GM23338 (cell line): ENCODE measurements at regions not wholly inside any gene's neighbourhood (a gene's known extent, or its start where the extent isn't known, plus 50 kb on each side); places are given as distances from the start of the nearest gene placed in this dataset.

Experiments used
- ATAC-seq: fragments of 200-7000 bp; cut with Tn5 transposase; 3 replicates; pipeline ENCODE4 v1.9.1; 2020
- DNase-seq: peaks from one replicate; pipeline ENCODE4 v3.0.0-alpha.2; 2015; ENCODE audit warnings: low spot score
- H2AFZ ChIP-seq: fragments of 200-600 bp; sonication (generic); 2 replicates; pipeline ENCODE4 v1.8.0; 2016; ENCODE audit warnings: antibody characterized with exemption, mild to moderate bottlenecking, moderate library complexity
- H3F3A ChIP-seq: fragments of 200-600 bp; sonication (generic); replicated peaks from 2 replicates; pipeline ENCODE4 v1.8.0; 2017; ENCODE audit warnings: antibody characterized with exemption, mixed run types, low read depth
- H3K27ac ChIP-seq: fragments of 200-600 bp; sonication (generic); 2 replicates; pipeline ENCODE4 v1.6.1; 2016; ENCODE audit warnings: low read depth
- H3K27me3 ChIP-seq: fragments of 200-600 bp; sonication (generic); 2 replicates; pipeline ENCODE4 v1.8.0; 2016; ENCODE audit warnings: mild to moderate bottlenecking, mixed run types, moderate library complexity; ENCODE audit not compliant: insufficient read depth
- H3K36me3 ChIP-seq: fragments of 200-600 bp; sonication (generic); 2 replicates; pipeline ENCODE4 v1.8.0; 2016; ENCODE audit warnings: mild to moderate bottlenecking; ENCODE audit not compliant: insufficient read depth
- H3K4me1 ChIP-seq: fragments of 200-600 bp; sonication (generic); 2 replicates; pipeline ENCODE4 v1.8.0; 2016; ENCODE audit warnings: mild to moderate bottlenecking, moderate library complexity; ENCODE audit not compliant: insufficient read depth
- H3K4me2 ChIP-seq: fragments of 200-600 bp; sonication (generic); 2 replicates; pipeline ENCODE4 v1.7.1; 2017; ENCODE audit warnings: mixed run types
- H3K4me3 ChIP-seq: fragments of 200-600 bp; sonication (generic); 2 replicates; pipeline ENCODE4 v1.6.1; 2016; ENCODE audit warnings: mixed run types
- H3K79me2 ChIP-seq: fragments of 200-600 bp; sonication (generic); replicated peaks from 2 replicates; pipeline ENCODE4 v1.8.0; 2017; ENCODE audit warnings: mild to moderate bottlenecking; ENCODE audit not compliant: insufficient read depth
- H3K9me2 ChIP-seq: fragments of 200-600 bp; sonication (generic); 2 replicates; pipeline ENCODE4 v1.8.0; 2017; ENCODE audit not compliant: insufficient read depth
- H4K20me1 ChIP-seq: fragments of 200-600 bp; sonication (generic); replicated peaks from 2 replicates; pipeline ENCODE4 v1.8.0; 2017; ENCODE audit warnings: mild to moderate bottlenecking; ENCODE audit not compliant: insufficient read depth
- H3K27ac Mint-ChIP-seq: 2 replicates; pipeline ENCODE4 v1.8.0; 2020; ENCODE audit warnings: inconsistent platforms, mild to moderate bottlenecking, moderate library complexity, mixed read lengths
- H3K27me3 Mint-ChIP-seq: 3 replicates; pipeline ENCODE4 v1.8.0; 2022; ENCODE audit warnings: low read depth, mild to moderate bottlenecking, moderate library complexity, mixed read lengths, inconsistent platforms; ENCODE audit not compliant: insufficient read depth, poor library complexity
- H3K36me3 Mint-ChIP-seq: 3 replicates; pipeline ENCODE4 v1.8.0; 2021; ENCODE audit warnings: low read depth, mild to moderate bottlenecking, inconsistent platforms, moderate library complexity, mixed read lengths
- H3K4me1 Mint-ChIP-seq: 3 replicates; pipeline ENCODE4 v1.8.0; 2020; ENCODE audit warnings: mild to moderate bottlenecking, inconsistent platforms, mixed read lengths
- H3K4me3 Mint-ChIP-seq: 3 replicates; pipeline ENCODE4 v1.8.0; 2021; ENCODE audit warnings: moderate library complexity, mild to moderate bottlenecking, inconsistent platforms, mixed read lengths
- H3K9me3 Mint-ChIP-seq: 3 replicates; pipeline ENCODE4 v1.8.0; 2020; ENCODE audit warnings: moderate library complexity, mild to moderate bottlenecking, inconsistent platforms, mixed read lengths
- CREB1 ChIP-seq: fragments of 250-450 bp; sonication (Bioruptor Pico); IDR thresholded peaks from 2 replicates; pipeline ENCODE4 v1.5.0; 2020; ENCODE audit warnings: low read depth, mild to moderate bottlenecking, moderate library complexity
- CTCF ChIP-seq, 2 experiments: fragments of 200-600 bp in 1 of 2; sonication (generic) in 1 of 2; conservative IDR thresholded peaks; 2 replicates each; pipeline versions ENCODE4 v1.5.1 to v1.6.1; 2016 to 2017; ENCODE audit warnings: antibody characterized with exemption in 2 of 2, low read depth in 2 of 2, mild to moderate bottlenecking in 2 of 2, moderate library complexity in 1 of 2
- EZH2 ChIP-seq: fragments of 200-600 bp; sonication (generic); IDR thresholded peaks from one replicate; pipeline ENCODE4 v1.8.0; 2017; ENCODE audit warnings: antibody characterized with exemption, mild to moderate bottlenecking, low read depth; ENCODE audit not compliant: unreplicated experiment
- EZH2phosphoT487 ChIP-seq: fragments of 200-600 bp; sonication (generic); IDR thresholded peaks from one replicate; pipeline ENCODE4 v1.8.1; 2018; ENCODE audit warnings: antibody characterized with exemption; ENCODE audit not compliant: unreplicated experiment
- JUNB ChIP-seq: IDR thresholded peaks from one replicate; pipeline ENCODE4 v1.6.1; 2016; ENCODE audit warnings: antibody characterized with exemption; ENCODE audit not compliant: unreplicated experiment
- NANOG ChIP-seq: IDR thresholded peaks from 2 replicates; pipeline ENCODE4 v1.6.1; 2016; ENCODE audit warnings: antibody characterized with exemption, borderline replicate concordance
- POLR2AphosphoS5 ChIP-seq: IDR thresholded peaks from 2 replicates; pipeline ENCODE4 v1.6.1; 2016; ENCODE audit warnings: antibody characterized with exemption, low read depth
- STAT1 ChIP-seq: IDR thresholded peaks from one replicate; pipeline ENCODE4 v1.6.1; 2016; ENCODE audit warnings: antibody characterized with exemption; ENCODE audit not compliant: unreplicated experiment
- ZNF114 ChIP-seq: fragments of 250-450 bp; sonication (Bioruptor Pico); IDR thresholded peaks from 2 replicates; pipeline ENCODE4 v1.5.0; 2020; ENCODE audit warnings: mild to moderate bottlenecking, moderate library complexity
- ZNF331 ChIP-seq: fragments of 250-450 bp; sonication (Bioruptor Pico); IDR thresholded peaks from 2 replicates; pipeline ENCODE4 v1.5.0; 2020; ENCODE audit warnings: low read depth, mild to moderate bottlenecking, moderate library complexity
- ZNF462 ChIP-seq: fragments of 250-450 bp; sonication (Bioruptor Pico); IDR thresholded peaks from 2 replicates; pipeline ENCODE4 v1.5.0; 2020; ENCODE audit warnings: mild to moderate bottlenecking, moderate library complexity

- ATAC-seq, result no peak
- peaks cover 7% of the 10 kb centered on the region; the same call in 1 of the 2 replicates for H3F3A ChIP-seq
- H3K36me3 ChIP-seq, result no peaks in the 10 kb centered on the region
- no peak overlapping the region for H3K27ac ChIP-seq
- no peak for DNase-seq
- H3K4me1 ChIP-seq, result no peaks in the 10 kb centered on the region
- H2AFZ ChIP-seq, result no peak overlapping the region
- no peak overlapping the region for H3K27ac Mint-ChIP-seq
- peak overlapping the region; percentile 90; the same call in 1 of the 3 replicates for H3K4me3 Mint-ChIP-seq
- H3K36me3 Mint-ChIP-seq, result peaks cover 10% of the 10 kb centered on the region
- no peaks in the 10 kb centered on the region for H3K79me2 ChIP-seq
- H3K27me3 ChIP-seq, result peaks cover 30% of the 10 kb centered on the region
- peaks cover 23% of the 10 kb centered on the region for H3K27me3 Mint-ChIP-seq
- TF ChIP-seq NANOG (no peak), ZNF114 (no peak), POLR2AphosphoS5 (no peak), JUNB (no peak), EZH2 (no peak), ZNF331 (no peak), STAT1 (no peak)
- peaks cover 7% of the 10 kb centered on the region for H3K4me1 Mint-ChIP-seq
- peaks cover 9% of the 10 kb centered on the region; the same call in 2 of the 3 replicates for H3K9me3 Mint-ChIP-seq
- 0 out of 2 replicates have a peak overlapping the region, but pooled peaks have one; percentile 87 for H3K4me2 ChIP-seq
- no peaks in the 10 kb centered on the region for H3K9me2 ChIP-seq
- H4K20me1 ChIP-seq, result no peaks in the 10 kb centered on the region
- H3K4me3 ChIP-seq, result no peak overlapping the region
Measured at GRCh38 chr17:68103148-68103547, 67.6 kb downstream of the KPNA2 start.

GRCh38 chr17:68106085-68106484, 70.5 kb downstream of the KPNA2 start:
- Histone ChIP-seq H3K4me2 (no peak overlapping the region), H3K27me3 (peaks cover 16% of the 10 kb centered on the region), H3K27ac (no peak overlapping the region), H3K4me3 (no peak overlapping the region), H3K36me3 (no peaks in the 10 kb centered on the region), H3F3A (peaks cover under 1% of the 10 kb centered on the region; the same call in 1 of the 2 replicates), H3K9me2 (no peaks in the 10 kb centered on the region), H3K4me1 (no peaks in the 10 kb centered on the region), H2AFZ (no peak overlapping the region), H3K79me2 (no peaks in the 10 kb centered on the region), H4K20me1 (no peaks in the 10 kb centered on the region)
- H3K9me3 Mint-ChIP-seq, result 0 out of 3 replicates have a peak, but pooled peaks cover 3% of the 10 kb centered on the region
- 0 out of 3 replicates have a peak, but pooled peaks cover 4% of the 10 kb centered on the region for H3K36me3 Mint-ChIP-seq
- ATAC-seq (no peak), DNase-seq (no peak)
- H3K27ac Mint-ChIP-seq, result no peak overlapping the region
- peaks cover 9% of the 10 kb centered on the region for H3K27me3 Mint-ChIP-seq
- no peak overlapping the region for H3K4me3 Mint-ChIP-seq
- peaks cover 4% of the 10 kb centered on the region for H3K4me1 Mint-ChIP-seq
- TF ChIP-seq ZNF462 (CRISPR knock-in tag), result no peak
- no peak for TF ChIP-seq CREB1 (CRISPR knock-in tag)
- no peak for TF ChIP-seq NANOG
- no peak for TF ChIP-seq JUNB
- no peak for TF ChIP-seq STAT1
- no peak for TF ChIP-seq EZH2phosphoT487
- no peak for TF ChIP-seq ZNF331
- TF ChIP-seq CTCF (conservative IDR thresholded peaks at IDR 0.05; ENCODE audit: low read depth in 2 of 2), result no peak
